Choroid plexus epithelial cell (primary cell): ENCODE measurements at regions not wholly inside any gene's neighbourhood (a gene's known extent, or its start where the extent isn't known, plus 50 kb on each side); places are given as distances from the start of the nearest gene placed in this dataset.

Experiments used
- DNase-seq: peaks from one replicate; pipeline ENCODE4 v3.0.0-alpha.2; 2010; ENCODE audit warnings: low read depth
- H3K4me3 ChIP-seq: 2 replicates; pipeline ENCODE4 v1.5.1; 2011; ENCODE audit warnings: low read depth, mild to moderate bottlenecking, control low read depth, low read length, moderate library complexity
- CTCF ChIP-seq: conservative IDR thresholded peaks from 2 replicates; pipeline ENCODE4 v1.5.1; 2011; ENCODE audit warnings: low read depth, mild to moderate bottlenecking, control low read depth, inconsistent platforms, low read length, moderate library complexity

GRCh38 chr9:107842530-107842929 lies 353.0 kb upstream of the KLF4 start:
- no peak for DNase-seq
- TF ChIP-seq CTCF: no peak
- no peak overlapping the region for H3K4me3 ChIP-seq

- no peak for DNase-seq
- TF ChIP-seq CTCF: no peak
- no peak overlapping the region for H3K4me3 ChIP-seq
Observed at GRCh38 chr9:107841076-107841475, 351.5 kb upstream of the KLF4 start.

GRCh38 chr9:107839371-107839770 lies 349.8 kb upstream of the KLF4 start:
- no peak for DNase-seq
- TF ChIP-seq CTCF: no peak
- H3K4me3 ChIP-seq: no peak overlapping the region

- no peak for TF ChIP-seq CTCF
- H3K4me3 ChIP-seq: no peak overlapping the region
- no peak for DNase-seq
Observed at GRCh38 chr9:107838766-107839165, 349.2 kb upstream of the KLF4 start.

GRCh38 chr9:107836300-107836699 lies 346.7 kb upstream of the KLF4 start:
- TF ChIP-seq CTCF: no peak
- no peak overlapping the region for H3K4me3 ChIP-seq
- no peak for DNase-seq

- TF ChIP-seq CTCF: no peak
- DNase-seq: peak; percentile 21
- no peak overlapping the region for H3K4me3 ChIP-seq
Observed at GRCh38 chr9:107833295-107833694, 343.7 kb upstream of the KLF4 start.

GRCh38 chr9:107832871-107833270 lies 343.3 kb upstream of the KLF4 start:
- no peak overlapping the region for H3K4me3 ChIP-seq
- DNase-seq: no peak
- no peak for TF ChIP-seq CTCF
